Epithelial cell of proximal tubule (primary cell): ENCODE measurements at regions not wholly inside any gene's neighbourhood (a gene's known extent, or its start where the extent isn't known, plus 50 kb on each side); places are given as distances from the start of the nearest gene placed in this dataset.
"Not testable (repeated sequence)": the region's sequence is repeated elsewhere in the genome, so short reads cannot be mapped to it uniquely, and the experiment has no call there.

Source experiments
- DNase-seq: peaks from one replicate; pipeline ENCODE4 v3.0.0-alpha.2; 2011; ENCODE audit warnings: low read depth
- H3K4me3 ChIP-seq: 2 replicates; pipeline ENCODE4 v1.5.1; 2011; ENCODE audit warnings: low read depth, mild to moderate bottlenecking, low read length
- CTCF ChIP-seq: conservative IDR thresholded peaks from 2 replicates; pipeline ENCODE4 v1.5.1; 2012; ENCODE audit warnings: low read depth, mild to moderate bottlenecking, low read length

GRCh38 chr16:60107871-60108270 is 1373.8 kb upstream of the GOT2 start:
- no peak overlapping the region for H3K4me3 ChIP-seq
- DNase-seq: no peak
- no peak for TF ChIP-seq CTCF

DNA sequence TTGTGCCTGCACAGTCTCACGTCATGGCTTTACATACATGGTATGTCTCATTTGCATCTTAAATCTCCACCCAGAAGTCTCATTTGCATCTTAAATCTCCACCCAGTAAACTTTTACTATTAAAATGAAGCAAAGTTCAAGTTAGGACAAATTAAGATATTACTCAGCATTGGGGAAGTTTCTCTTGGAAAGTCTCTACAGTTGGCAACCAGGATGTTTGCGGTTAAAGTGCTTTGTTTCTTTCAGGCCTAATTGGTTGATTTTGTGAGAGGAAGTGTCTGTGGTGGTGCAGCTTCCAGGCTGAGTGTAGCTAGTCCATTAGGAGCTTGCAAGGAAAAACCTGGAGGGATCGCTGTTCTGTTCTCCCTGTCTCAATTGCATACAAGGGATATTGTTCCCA is 1373.3 kb upstream of the GOT2 start:
- DNase-seq: no peak
- no peak overlapping the region for H3K4me3 ChIP-seq
- TF ChIP-seq CTCF: no peak

DNA sequence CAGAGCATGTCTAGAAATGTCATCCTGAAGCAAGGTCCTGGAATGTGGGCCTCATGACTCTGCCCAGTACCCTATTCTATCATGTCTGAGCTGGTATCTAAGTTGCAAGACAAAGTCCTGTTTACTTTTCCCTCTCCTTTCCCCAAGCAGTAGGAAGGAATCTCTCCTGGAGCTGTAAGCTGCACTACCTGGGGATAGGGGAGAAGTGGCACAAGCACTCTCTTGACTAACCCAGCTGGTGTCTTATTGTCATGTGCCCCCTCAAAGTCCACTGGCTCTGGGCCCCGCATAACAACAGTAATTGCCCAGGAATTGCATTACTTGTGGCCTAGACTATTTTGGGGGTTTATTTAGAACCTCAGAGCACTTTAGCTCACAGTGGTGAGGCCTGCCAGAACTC is 1366.3 kb upstream of the GOT2 start:
- TF ChIP-seq CTCF: no peak
- DNase-seq: no peak

GRCh38 chr16:60091529-60091928 is 1357.4 kb upstream of the GOT2 start:
- no peak for TF ChIP-seq CTCF
- no peak for DNase-seq
- H3K4me3 ChIP-seq: no peak overlapping the region

More for the DNA sequence above, 1366.3 kb upstream of the GOT2 start:
- no peak overlapping the region for H3K4me3 ChIP-seq

DNA sequence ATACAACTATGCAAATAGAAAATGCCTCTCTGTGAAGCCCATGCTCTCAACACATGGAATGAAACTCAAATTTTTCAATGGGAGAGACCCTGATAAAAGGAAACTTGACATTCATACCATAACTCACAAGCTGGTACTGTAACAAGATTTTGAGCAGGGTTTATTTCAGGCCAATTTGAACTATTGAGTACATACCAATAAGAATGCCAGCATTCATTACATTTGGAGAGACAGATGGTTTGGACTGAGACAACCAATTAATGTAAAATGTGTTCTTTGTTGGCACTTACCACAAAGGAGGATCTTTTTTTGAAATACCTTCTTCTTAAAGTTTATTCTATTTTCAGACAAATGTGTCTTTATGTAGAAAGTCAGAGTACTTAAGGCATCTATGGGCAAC is 1357.0 kb upstream of the GOT2 start:
- TF ChIP-seq CTCF: no peak
- DNase-seq: no peak
- no peak overlapping the region for H3K4me3 ChIP-seq

GRCh38 chr16:60087530-60087929 is 1353.4 kb upstream of the GOT2 start:
- TF ChIP-seq CTCF: no peak
- no peak overlapping the region for H3K4me3 ChIP-seq
- DNase-seq: no peak

GRCh38 chr16:60078819-60079218 is 1344.7 kb upstream of the GOT2 start:
- not testable (repeated sequence) for DNase-seq, H3K4me3 ChIP-seq

- no peak for DNase-seq
- no peak overlapping the region for H3K4me3 ChIP-seq
- no peak for TF ChIP-seq CTCF
Observed at GRCh38 chr16:60077861-60078260, 1343.7 kb upstream of the GOT2 start.
